Occipital lobe (tissue), 1 donor: ENCODE measurements at regions not wholly inside any gene's neighbourhood (a gene's known extent, or its start where the extent isn't known, plus 50 kb on each side); places are given as distances from the start of the nearest gene placed in this dataset.

ENCODE experiments used
- DNase-seq: peaks from one replicate; lab custom pipeline; 2025; lab: John Stamatoyannopoulos, UW

- no peak for DNase-seq
These were observed 511.2 kb upstream of the LRRC4C start for GRCh38 chr11:41970681-41971080.

GRCh38 chr11:41971592-41971991, 512.1 kb upstream of the LRRC4C start:
- no peak for DNase-seq

- DNase-seq = no peak
These were observed 519.5 kb upstream of the LRRC4C start for GRCh38 chr11:41978945-41979344.

GRCh38 chr11:41980741-41981140, 521.3 kb upstream of the LRRC4C start:
- no peak for DNase-seq

- DNase-seq = no peak
These were observed 522.8 kb upstream of the LRRC4C start for GRCh38 chr11:41982276-41982675.

GRCh38 chr11:41982975-41983374, 523.5 kb upstream of the LRRC4C start:
- DNase-seq = no peak

- DNase-seq = no peak
These were observed 524.0 kb upstream of the LRRC4C start for GRCh38 chr11:41983475-41983874.

- DNase-seq = no peak
These were observed 524.6 kb upstream of the LRRC4C start for GRCh38 chr11:41984023-41984422.

GRCh38 chr11:41985799-41986198, 526.3 kb upstream of the LRRC4C start:
- DNase-seq = no peak

GRCh38 chr11:41988951-41989572, 529.6 kb upstream of the LRRC4C start:
- DNase-seq = no peak

GRCh38 chr11:41989823-41990380, 530.5 kb upstream of the LRRC4C start:
- DNase-seq = no peak

GRCh38 chr11:41996533-41996932, 537.1 kb upstream of the LRRC4C start:
- no peak for DNase-seq

- no peak for DNase-seq
These were observed 538.5 kb upstream of the LRRC4C start for GRCh38 chr11:41997844-41998401.

- DNase-seq = no peak
These were observed 539.6 kb upstream of the LRRC4C start for GRCh38 chr11:41999066-41999465.

GRCh38 chr11:42003801-42004200, 544.3 kb upstream of the LRRC4C start:
- no peak for DNase-seq

- no peak for DNase-seq
These were observed 547.3 kb upstream of the LRRC4C start for GRCh38 chr11:42006766-42007165.

- DNase-seq = no peak
These were observed 552.8 kb upstream of the LRRC4C start for GRCh38 chr11:42012271-42012670.

GRCh38 chr11:42013656-42014201, 554.3 kb upstream of the LRRC4C start:
- DNase-seq = no peak

GRCh38 chr11:42021911-42022310, 562.5 kb upstream of the LRRC4C start:
- DNase-seq = no peak

- DNase-seq = no peak
These were observed 563.8 kb upstream of the LRRC4C start for GRCh38 chr11:42023267-42023666.

GRCh38 chr11:42025121-42025803, 565.8 kb upstream of the LRRC4C start:
- DNase-seq = no peak

- DNase-seq = no peak
These were observed 575.4 kb upstream of the LRRC4C start for GRCh38 chr11:42034826-42035225.

GRCh38 chr11:42036201-42036600, 576.7 kb upstream of the LRRC4C start:
- DNase-seq = no peak
